ENCODE measurements at regions not wholly inside any gene's neighbourhood (a gene's known extent, or its start where the extent isn't known, plus 50 kb on each side); places are given as distances from the start of the nearest gene placed in this dataset.

- DNase-seq (ENCODE audit: low read depth, low spot score), result no peak
- no peak overlapping the region for H3K27ac ChIP-seq
- H3K9ac ChIP-seq (ENCODE audit: insufficient read length), result no peak overlapping the region
- H3K4me3 ChIP-seq, result no peak overlapping the region
- no peak for TF ChIP-seq EZH2 (IDR thresholded peaks at IDR 0.05)
- TF ChIP-seq POLR2AphosphoS5 (IDR thresholded peaks at IDR 0.05; ENCODE audit: borderline replicate concordance, low read depth, low read length), result no peak
- no peak for TF ChIP-seq FOXP2 (optimal IDR thresholded peaks at IDR 0.05; ENCODE audit: control extremely low read depth, extremely low read length, insufficient read depth)
- H3K9me3 ChIP-seq (ENCODE audit: low read depth, low read length), result no peaks in the 10 kb centered on the region
- no peaks in the 10 kb centered on the region for H3K36me3 ChIP-seq (ENCODE audit: insufficient read depth, low read length)
These were observed 386.3 kb downstream of the TNS3 start for GRCh38 chr7:47195641-47196040.

GRCh38 chr7:47194516-47195057 lies 387.3 kb downstream of the TNS3 start:
- Histone ChIP-seq H3K36me3 (ENCODE audit: insufficient read depth, low read length) (no peaks in the 10 kb centered on the region), H3K27ac (no peak overlapping the region), H3K9me3 (ENCODE audit: low read depth, low read length) (no peaks in the 10 kb centered on the region), H3K4me3 (no peak overlapping the region), H3K9ac (ENCODE audit: insufficient read length) (no peak overlapping the region)
- TF ChIP-seq EZH2 (IDR thresholded peaks at IDR 0.05) (no peak), POLR2AphosphoS5 (IDR thresholded peaks at IDR 0.05; ENCODE audit: borderline replicate concordance, low read depth, low read length) (no peak)
- DNase-seq (ENCODE audit: low read depth, low spot score), result no peak

- Histone ChIP-seq H3K9ac (ENCODE audit: insufficient read length) (no peak overlapping the region), H3K36me3 (ENCODE audit: insufficient read depth, low read length) (no peaks in the 10 kb centered on the region), H3K9me3 (ENCODE audit: low read depth, low read length) (no peaks in the 10 kb centered on the region), H3K4me3 (no peak overlapping the region), H3K27ac (no peak overlapping the region)
- TF ChIP-seq EZH2 (IDR thresholded peaks at IDR 0.05), result no peak
- TF ChIP-seq POLR2AphosphoS5 (IDR thresholded peaks at IDR 0.05; ENCODE audit: borderline replicate concordance, low read depth, low read length), result no peak
- TF ChIP-seq FOXP2 (optimal IDR thresholded peaks at IDR 0.05; ENCODE audit: control extremely low read depth, extremely low read length, insufficient read depth), result no peak
- DNase-seq (ENCODE audit: low read depth, low spot score), result no peak
These were observed 388.9 kb downstream of the TNS3 start for GRCh38 chr7:47192978-47193377.

DNA sequence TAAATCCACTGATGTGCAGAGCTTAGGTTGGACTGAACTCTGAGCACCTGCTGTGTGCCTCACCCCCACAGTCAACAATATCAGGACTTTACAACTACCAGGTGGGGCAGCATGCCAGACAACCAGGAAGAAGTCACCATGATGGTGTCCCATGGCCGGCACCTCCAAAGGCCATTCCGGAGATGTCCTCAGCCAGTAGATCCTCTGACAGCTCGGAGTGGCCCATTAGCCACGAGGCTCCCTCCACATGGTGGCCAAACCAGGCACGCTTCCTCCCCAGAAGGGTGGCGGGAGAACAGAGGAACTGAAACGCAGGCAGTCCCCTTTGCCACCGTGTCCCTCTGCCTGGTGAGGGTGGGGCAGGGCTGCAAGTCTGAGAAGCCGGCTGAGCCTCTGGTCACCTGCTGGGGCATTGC lies 390.0 kb downstream of the TNS3 start:
- Histone ChIP-seq H3K4me3 (no peak overlapping the region), H3K27ac (no peak overlapping the region), H3K9ac (ENCODE audit: insufficient read length) (no peak overlapping the region), H3K9me3 (ENCODE audit: low read depth, low read length) (no peaks in the 10 kb centered on the region), H3K36me3 (ENCODE audit: insufficient read depth, low read length) (no peaks in the 10 kb centered on the region)
- no peak for TF ChIP-seq POLR2AphosphoS5 (IDR thresholded peaks at IDR 0.05; ENCODE audit: borderline replicate concordance, low read depth, low read length)
- no peak for TF ChIP-seq FOXP2 (optimal IDR thresholded peaks at IDR 0.05; ENCODE audit: control extremely low read depth, extremely low read length, insufficient read depth)
- no peak for TF ChIP-seq EZH2 (IDR thresholded peaks at IDR 0.05)
- DNase-seq (ENCODE audit: low read depth, low spot score), result no peak

- no peak overlapping the region for H3K27ac ChIP-seq
- no peak overlapping the region for H3K9ac ChIP-seq (ENCODE audit: insufficient read length)
- no peaks in the 10 kb centered on the region for H3K36me3 ChIP-seq (ENCODE audit: insufficient read depth, low read length)
- no peak for DNase-seq (ENCODE audit: low read depth, low spot score)
- no peak overlapping the region for H3K4me3 ChIP-seq
- TF ChIP-seq FOXP2 (optimal IDR thresholded peaks at IDR 0.05; ENCODE audit: control extremely low read depth, extremely low read length, insufficient read depth), result no peak
- no peak for TF ChIP-seq POLR2AphosphoS5 (IDR thresholded peaks at IDR 0.05; ENCODE audit: borderline replicate concordance, low read depth, low read length)
- TF ChIP-seq EZH2 (IDR thresholded peaks at IDR 0.05), result no peak
- no peaks in the 10 kb centered on the region for H3K9me3 ChIP-seq (ENCODE audit: low read depth, low read length)
These were observed 390.6 kb downstream of the TNS3 start for GRCh38 chr7:47191316-47191715.

- H3K9me3 ChIP-seq (ENCODE audit: low read depth, low read length), result no peaks in the 10 kb centered on the region
- H3K4me3 ChIP-seq, result no peak overlapping the region
- H3K27ac ChIP-seq, result no peak overlapping the region
- H3K9ac ChIP-seq (ENCODE audit: insufficient read length), result no peak overlapping the region
- H3K36me3 ChIP-seq (ENCODE audit: insufficient read depth, low read length), result no peaks in the 10 kb centered on the region
- no peak for TF ChIP-seq EZH2 (IDR thresholded peaks at IDR 0.05)
- TF ChIP-seq POLR2AphosphoS5 (IDR thresholded peaks at IDR 0.05; ENCODE audit: borderline replicate concordance, low read depth, low read length), result no peak
- no peak for TF ChIP-seq FOXP2 (optimal IDR thresholded peaks at IDR 0.05; ENCODE audit: control extremely low read depth, extremely low read length, insufficient read depth)
- no peak for DNase-seq (ENCODE audit: low read depth, low spot score)
These were observed 391.4 kb downstream of the TNS3 start for GRCh38 chr7:47190462-47190861.

DNA sequence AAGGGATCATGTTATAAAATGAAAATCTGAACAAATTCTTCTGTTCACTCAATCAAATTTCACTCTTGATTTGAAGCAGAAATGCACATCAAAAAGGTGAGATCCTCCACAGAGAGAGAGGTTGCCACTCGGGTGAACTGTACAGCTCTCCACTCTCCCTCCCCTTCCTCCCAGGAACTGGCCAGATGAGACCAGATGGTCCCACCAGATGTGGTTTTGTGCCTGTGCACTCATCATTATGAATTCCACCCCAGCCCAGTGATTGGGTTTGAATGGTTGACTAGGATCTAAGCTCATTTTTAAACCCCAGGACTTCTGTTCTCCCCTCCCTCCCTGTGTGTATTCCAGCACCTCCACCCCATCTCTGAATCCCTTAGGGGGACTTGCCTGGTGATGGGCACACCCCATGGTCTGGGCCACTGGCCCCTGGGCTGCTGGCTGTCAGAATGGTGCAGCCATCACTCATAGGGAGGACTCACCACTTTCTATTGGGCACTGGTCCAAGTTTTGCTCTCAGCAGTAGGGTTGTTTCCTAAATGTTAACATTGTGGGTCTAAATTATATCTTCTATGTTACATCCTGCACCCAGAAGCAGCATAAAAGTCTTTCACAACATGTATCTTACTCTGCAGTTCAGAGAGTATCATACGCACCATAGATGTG lies 393.1 kb downstream of the TNS3 start:
- H3K9me3 ChIP-seq (ENCODE audit: low read depth, low read length), result no peaks in the 10 kb centered on the region
- H3K4me3 ChIP-seq, result no peak overlapping the region
- H3K36me3 ChIP-seq (ENCODE audit: insufficient read depth, low read length), result no peaks in the 10 kb centered on the region
- H3K9ac ChIP-seq (ENCODE audit: insufficient read length), result no peak overlapping the region
- no peak overlapping the region for H3K27ac ChIP-seq
- no peak for TF ChIP-seq POLR2AphosphoS5 (IDR thresholded peaks at IDR 0.05; ENCODE audit: borderline replicate concordance, low read depth, low read length)
- no peak for TF ChIP-seq EZH2 (IDR thresholded peaks at IDR 0.05)
- TF ChIP-seq FOXP2 (optimal IDR thresholded peaks at IDR 0.05; ENCODE audit: control extremely low read depth, extremely low read length, insufficient read depth), result no peak
- DNase-seq (ENCODE audit: low read depth, low spot score), result no peak

GRCh38 chr7:47188136-47188535 lies 393.8 kb downstream of the TNS3 start:
- TF ChIP-seq POLR2AphosphoS5 (IDR thresholded peaks at IDR 0.05; ENCODE audit: borderline replicate concordance, low read depth, low read length) (no peak), FOXP2 (optimal IDR thresholded peaks at IDR 0.05; ENCODE audit: control extremely low read depth, extremely low read length, insufficient read depth) (no peak)
- H3K36me3 ChIP-seq (ENCODE audit: insufficient read depth, low read length), result no peaks in the 10 kb centered on the region
- H3K9ac ChIP-seq (ENCODE audit: insufficient read length), result no peak overlapping the region
- H3K27ac ChIP-seq, result no peak overlapping the region
- no peak overlapping the region for H3K4me3 ChIP-seq
- no peaks in the 10 kb centered on the region for H3K9me3 ChIP-seq (ENCODE audit: low read depth, low read length)
- DNase-seq (ENCODE audit: low read depth, low spot score), result no peak

DNA sequence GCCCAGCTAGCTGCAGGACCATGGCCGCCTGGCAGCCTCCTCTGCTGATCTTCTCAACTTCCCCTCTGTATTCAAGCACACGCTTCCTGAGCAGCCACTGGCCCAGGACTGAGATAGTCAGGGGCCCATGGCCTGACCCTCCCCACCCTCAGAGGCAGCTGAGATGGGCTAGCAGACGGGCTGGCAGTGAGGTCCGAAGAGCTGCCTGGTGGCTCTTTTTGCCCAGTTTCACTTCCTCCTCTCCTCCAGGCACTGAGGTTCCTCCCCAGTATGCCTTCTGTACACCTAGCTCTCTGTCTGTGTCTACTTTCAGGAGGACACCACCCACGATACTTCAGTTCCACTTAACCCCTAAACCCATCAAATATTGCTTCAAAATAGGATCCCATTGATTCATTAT lies 395.6 kb downstream of the TNS3 start:
- H3K9me3 ChIP-seq (ENCODE audit: low read depth, low read length), result no peaks in the 10 kb centered on the region
- H3K9ac ChIP-seq (ENCODE audit: insufficient read length), result no peak overlapping the region
- no peak for TF ChIP-seq POLR2AphosphoS5 (IDR thresholded peaks at IDR 0.05; ENCODE audit: borderline replicate concordance, low read depth, low read length)
- TF ChIP-seq FOXP2 (optimal IDR thresholded peaks at IDR 0.05; ENCODE audit: control extremely low read depth, extremely low read length, insufficient read depth), result no peak
- no peak for TF ChIP-seq EZH2 (IDR thresholded peaks at IDR 0.05)

More for the DNA sequence above, 395.6 kb downstream of the TNS3 start:
- Histone ChIP-seq H3K36me3 (ENCODE audit: insufficient read depth, low read length) (no peaks in the 10 kb centered on the region), H3K4me3 (no peak overlapping the region), H3K27ac (no peak overlapping the region)
- no peak for DNase-seq (ENCODE audit: low read depth, low spot score)

All from SK-N-MC (cell line).